Non-pigmented ciliary epithelial cell (primary cell): ENCODE measurements at regions not wholly inside any gene's neighbourhood (a gene's known extent, or its start where the extent isn't known, plus 50 kb on each side); places are given as distances from the start of the nearest gene placed in this dataset.

Experiments
- DNase-seq: peaks from one replicate; pipeline ENCODE4 v3.0.0-alpha.2; 2010; ENCODE audit warnings: low read depth

GRCh38 chr2:236873636-236874035 lies 212.1 kb upstream of the COPS8 start:
- no peak for DNase-seq

DNA sequence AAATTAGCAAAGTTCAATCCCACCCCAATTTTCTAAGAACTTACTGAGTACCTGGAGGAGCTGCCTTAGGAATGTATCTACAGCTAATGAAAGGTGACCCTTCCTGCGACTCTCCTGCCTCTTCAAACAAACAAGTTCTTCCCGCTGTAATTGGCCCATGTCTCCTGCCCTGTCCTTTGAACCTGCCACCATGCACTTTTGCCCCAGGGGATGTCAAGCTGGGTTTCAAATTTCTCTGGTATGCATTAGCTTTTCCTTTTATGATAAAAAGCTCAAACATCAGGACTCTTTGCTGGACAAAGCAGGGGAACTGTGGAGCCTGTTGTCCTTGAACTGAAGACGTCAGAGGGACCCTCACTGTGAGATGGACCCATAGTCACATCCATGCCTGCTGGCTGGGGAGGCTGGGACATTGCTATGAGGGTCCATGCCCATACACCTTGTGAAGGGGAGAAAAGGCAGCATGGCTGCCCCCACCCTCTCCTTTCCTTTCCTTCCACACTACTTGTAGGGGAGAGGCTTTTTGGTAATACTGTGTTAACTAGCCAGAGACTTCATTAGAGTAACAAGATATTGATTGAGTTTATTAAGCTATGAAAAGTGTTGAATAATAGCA lies 210.7 kb upstream of the COPS8 start:
- DNase-seq, result no peak

DNA sequence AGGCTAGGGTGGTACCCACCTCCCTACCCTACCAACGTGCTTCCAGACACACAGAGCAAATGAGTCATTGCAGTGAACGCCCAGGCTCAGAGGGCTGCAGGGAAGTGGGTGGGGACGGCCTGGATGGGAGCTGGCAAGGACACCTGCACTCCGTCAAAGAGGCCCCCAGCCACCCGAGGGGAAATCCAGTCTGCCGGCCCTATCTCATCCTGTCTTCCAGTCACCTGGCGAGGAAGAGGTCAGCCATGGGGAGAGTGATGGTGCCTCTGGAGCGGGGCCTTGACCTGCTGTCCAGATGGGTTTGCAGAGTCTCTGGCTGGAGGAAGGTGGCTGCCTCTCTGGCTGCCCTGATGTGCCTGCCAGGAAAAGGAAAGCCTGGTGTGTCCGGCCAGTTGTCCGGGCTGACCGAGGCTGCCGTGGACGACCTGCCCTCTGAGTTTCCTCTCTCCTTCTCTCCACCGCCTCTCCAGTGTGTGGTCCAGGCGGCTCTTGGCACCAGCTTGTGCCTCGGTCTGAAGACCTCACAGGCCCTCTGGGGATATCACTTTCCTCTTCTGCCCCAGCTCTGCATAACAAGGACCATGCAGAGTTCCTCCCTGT lies 209.7 kb upstream of the COPS8 start:
- no peak for DNase-seq

GRCh38 chr2:236876642-236877041 lies 209.0 kb upstream of the COPS8 start:
- no peak for DNase-seq

DNA sequence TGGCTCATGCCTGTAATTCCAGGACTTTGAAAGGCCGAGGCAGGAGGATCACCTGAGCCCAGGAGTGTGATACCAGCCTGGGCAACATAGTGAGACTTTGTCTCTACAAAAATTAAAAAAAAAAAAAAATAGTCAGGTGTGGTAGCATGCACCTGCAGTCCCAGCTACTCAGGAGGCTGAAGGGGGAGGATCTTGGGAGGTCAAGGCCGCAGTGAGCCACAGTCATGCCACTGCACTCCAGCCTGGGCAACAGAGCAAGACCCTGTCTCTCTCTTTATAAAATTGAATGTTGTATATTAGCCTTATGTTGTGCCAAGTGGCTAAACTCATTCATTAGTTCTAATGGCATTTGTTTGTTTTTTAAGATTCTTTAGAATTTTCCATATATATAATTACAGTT lies 207.7 kb upstream of the COPS8 start:
- DNase-seq, result no peak

DNA sequence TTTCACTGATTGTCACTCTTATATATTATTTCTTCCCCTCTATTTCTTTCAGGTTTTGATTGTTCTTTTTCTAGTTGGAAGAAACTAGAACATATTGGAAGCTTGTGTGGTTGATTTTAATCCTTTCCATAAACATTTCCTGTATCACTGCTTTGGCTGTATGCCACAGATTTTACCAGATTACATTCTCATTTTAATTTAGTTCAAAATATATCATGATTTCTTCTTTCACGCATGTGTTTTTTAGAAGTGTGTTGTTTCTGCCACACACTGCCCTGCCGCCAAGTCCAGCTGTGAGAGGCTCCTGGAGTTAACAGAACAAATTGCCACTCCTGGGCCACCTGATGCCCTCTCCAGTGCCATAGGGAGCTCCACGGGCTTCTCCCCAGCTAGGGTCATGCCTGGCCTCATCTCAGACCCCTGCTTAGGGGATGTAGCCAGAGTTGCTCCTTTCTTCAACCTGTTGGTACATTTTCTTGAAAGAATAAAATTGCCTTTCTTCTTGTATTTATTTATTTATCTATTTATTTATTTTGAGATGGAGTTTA lies 206.2 kb upstream of the COPS8 start:
- DNase-seq, result no peak

DNA sequence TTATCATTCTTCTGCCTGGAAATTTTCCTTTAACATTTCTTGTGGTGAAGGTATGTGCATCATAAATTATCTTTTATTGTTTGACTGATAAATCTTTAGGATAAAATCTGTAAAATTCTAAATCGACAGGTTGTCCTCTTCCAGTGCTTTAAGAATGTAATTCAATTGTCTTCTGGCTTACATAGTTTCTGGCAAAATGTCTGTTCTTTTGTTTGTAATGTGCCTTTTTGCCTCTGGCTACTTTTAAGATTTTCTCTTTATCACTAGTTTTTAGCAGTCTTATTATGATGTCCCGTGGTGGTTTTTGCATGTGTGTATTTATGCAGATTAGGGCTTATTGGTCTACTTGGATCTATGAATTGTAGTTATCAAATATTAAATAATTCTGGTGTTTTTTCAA lies 203.6 kb upstream of the COPS8 start:
- DNase-seq, result no peak

DNA sequence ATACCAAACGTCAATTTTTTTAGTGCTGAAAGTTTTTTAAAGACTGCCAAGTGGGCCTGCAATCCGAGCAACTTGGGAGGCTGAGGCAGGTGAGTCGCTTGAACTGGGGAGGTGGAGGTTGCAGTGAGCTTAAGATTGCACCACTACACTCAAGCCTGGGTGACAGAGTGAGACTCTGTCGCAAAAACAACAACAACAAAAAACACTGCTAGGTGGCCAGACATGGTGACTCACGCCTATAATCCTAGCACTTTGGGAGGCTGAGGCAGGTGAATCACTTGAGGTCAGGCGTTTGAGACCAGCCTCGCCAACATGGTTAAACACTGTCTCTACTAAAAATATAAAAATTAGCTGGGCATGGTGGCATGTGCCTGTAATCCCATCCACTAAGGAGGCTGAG lies 202.8 kb upstream of the COPS8 start:
- no peak for DNase-seq

- DNase-seq, result no peak
Measured at GRCh38 chr2:236883819-236884218, 201.9 kb upstream of the COPS8 start.

DNA sequence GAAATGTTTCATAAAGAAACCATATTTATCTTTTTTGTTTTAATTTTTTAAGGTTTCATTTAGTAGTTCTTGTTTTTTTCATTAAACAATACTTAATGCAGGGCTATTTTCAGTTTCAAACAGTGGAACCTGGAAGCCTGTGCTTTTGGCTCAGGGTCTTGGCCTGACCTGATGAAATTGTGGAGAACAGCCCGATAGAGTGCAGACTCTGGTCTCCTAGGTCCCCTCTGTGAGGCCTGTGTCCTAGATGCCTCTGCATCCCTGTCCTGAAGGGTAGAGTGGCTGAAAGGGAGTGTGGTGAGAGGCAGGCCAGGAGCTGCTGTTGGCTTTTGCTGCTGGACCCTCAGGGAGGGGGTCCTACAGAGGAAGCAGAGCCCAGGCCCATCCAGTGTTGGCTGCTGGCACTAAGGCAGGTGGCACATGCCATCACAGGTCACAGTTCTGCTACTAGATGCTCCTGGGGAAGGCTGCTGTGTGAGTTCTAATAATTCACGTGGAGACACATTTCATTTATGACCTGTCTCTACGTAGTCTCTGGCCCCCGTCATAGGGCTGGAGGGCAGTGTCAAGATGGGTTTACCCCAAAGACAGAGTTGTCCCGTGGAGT lies 201.0 kb upstream of the COPS8 start:
- DNase-seq, result no peak

DNA sequence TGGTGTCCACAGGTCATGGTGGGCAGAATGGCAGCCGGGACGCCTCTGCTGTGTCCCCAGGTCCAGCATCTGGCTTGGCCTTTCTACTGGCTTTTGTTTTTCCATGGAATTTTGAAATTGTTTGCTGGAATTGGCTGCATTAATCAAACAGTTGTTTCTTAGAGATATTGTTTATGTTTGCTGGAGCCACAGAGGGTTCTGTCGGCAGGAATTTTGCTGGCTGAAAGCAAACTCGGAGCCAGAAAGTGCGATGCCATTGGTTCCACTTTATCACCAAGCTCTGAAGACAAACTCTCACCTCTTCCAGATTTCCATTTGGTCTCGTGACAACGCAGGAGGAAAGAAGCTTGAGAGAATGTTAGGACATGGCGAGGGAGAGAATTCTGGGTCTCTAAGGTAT lies 199.2 kb upstream of the COPS8 start:
- no peak for DNase-seq

DNA sequence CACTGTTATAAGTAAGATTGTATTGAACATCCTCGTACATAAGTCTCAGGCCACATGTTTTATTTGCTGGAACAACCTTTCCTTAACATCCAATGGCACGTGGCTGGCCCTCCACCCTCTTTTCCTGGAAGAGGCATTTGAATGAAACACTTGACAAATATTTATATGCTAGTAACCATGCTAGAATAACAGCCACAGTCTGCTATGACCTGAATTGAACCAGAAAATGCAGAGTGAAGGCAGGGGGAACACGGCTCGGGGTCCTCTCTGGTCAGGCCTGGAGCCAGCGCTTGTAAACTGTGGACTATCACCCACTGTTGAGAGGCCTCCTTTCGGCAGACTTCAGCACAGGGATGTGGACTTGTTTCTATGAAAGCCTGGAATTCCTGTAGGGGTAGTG lies 198.2 kb upstream of the COPS8 start:
- no peak for DNase-seq

- DNase-seq, result no peak
Measured at GRCh38 chr2:236887953-236888793, 197.5 kb upstream of the COPS8 start.

DNA sequence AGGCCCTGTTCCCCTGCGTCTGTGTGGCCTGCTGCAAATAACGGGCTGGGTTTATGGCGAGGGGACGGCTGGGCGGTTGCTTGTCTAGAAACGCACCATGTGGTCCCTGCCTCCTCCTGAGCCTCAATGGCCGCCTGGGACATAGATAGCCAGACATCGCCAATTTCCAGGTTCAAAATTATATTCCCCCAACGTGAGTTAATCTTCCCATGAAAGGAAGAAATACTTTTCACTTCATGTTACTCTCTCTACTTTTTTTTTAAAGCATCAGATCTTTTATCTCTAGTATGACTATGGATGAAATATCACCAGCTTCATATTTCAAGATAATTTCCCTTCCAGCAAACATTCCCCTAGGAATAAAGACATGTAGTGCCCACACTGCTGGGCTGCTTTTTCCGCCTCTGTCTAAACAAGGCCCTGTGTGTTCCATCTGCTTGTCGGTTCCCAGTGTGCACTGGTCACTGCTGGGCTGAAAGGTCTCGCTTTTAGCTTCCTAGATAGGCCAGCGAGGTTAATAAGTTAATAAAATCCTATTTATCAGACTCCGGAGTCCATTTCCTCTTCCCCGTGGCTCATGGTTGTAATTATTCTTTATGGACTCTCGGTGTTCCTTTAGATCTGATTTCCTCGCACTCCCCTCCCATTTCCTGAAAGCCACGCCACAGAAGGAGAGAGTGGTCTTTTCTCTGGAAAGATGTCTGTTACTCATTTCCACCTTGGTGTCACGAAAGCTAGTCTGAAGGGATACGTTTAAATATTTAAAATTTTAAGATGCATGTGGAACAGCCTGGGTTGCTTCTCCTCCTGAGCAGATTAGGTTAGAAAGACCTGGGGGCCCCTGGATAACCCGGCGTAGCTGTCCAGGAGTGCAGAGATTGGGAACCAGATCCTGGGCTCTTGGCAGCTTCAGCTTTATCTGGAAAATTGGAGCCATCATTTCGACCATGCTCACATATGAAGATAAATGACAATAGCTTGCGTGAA lies 196.6 kb upstream of the COPS8 start:
- DNase-seq, result no peak

- no peak for DNase-seq
Measured at GRCh38 chr2:236889791-236890704, 195.6 kb upstream of the COPS8 start.

DNA sequence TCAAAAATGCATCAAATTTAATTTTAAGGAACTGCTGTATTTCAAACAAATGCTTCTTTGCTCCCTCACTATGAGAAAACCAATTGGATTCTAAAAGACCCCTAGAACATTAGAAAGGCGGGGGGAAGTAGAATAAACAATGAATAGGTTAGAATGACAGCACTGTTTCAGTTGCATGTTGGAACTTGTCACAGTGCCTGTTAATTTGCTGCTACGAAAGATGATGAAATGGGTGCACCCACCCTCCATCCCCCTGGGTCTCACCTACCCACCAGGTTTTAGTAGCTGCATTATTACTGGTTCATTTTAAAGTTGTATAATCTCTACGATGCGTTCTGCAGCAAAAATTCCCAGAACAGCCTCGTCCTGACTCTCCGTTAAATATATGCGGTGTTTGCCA lies 193.0 kb upstream of the COPS8 start:
- DNase-seq, result no peak

GRCh38 chr2:236894791-236895190 lies 190.9 kb upstream of the COPS8 start:
- DNase-seq, result no peak

DNA sequence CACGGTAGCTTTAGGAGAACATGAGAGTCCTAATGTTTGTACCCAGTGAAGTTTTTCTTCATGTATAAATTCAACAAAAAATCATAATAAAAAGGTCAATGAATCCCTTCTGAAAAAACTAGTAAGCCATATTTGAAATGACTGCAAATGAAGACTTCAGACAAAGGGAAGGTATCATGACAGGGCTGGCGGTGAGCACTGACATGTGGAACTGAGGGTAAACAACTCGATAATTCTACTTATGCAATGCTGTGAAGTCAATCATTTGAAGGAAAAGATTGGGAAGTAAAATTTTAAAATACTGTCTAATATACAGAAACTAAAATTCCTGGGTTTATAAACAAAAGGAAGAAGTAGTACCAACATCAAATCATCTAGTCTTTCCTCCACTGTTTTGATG lies 190.2 kb upstream of the COPS8 start:
- DNase-seq, result no peak

DNA sequence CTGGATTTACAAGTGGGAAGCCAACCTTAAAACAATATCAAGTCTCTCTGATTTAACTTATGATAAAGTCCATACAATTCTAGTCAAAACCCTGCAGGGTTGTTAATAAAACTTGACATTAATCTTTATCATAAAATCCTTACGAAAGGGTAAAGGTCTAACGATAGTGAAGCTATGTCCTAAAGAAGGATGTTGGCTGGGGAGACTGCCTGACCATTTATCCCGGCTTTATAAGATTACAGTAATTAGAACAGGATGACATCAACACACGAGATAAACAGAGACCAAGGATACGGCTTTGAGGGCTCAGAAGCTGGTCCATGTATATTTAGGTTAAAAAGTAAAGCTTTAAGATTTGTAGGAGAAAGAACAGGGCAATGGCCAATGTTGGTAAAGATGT lies 189.0 kb upstream of the COPS8 start:
- DNase-seq, result no peak

DNA sequence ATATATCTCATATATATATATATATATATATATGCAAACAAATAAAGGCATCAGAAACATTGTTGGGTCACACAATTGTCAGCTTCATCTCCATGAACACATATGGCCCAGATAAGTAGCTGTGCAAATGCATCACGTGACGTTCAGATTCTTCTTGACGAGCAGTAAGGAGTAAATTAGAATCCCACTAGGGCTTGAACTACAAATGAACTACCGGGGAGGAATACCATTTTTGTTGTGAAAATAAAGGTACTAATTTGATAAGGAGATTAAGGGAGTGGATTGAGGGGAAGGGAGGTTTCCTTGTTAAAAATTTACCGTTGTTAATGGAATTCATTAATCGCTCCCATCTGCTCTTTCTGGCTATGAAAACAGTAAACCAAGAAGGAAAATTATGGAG lies 186.5 kb upstream of the COPS8 start:
- no peak for DNase-seq
